ENCODE measurements at regions not wholly inside any gene's neighbourhood (a gene's known extent, or its start where the extent isn't known, plus 50 kb on each side); places are given as distances from the start of the nearest gene placed in this dataset.

GRCh38 chr21:40901691-40902090 lies 54.7 kb upstream of the DSCAM start:
- DNase-seq (ENCODE audit: low spot score), result peak; percentile 37

DNA sequence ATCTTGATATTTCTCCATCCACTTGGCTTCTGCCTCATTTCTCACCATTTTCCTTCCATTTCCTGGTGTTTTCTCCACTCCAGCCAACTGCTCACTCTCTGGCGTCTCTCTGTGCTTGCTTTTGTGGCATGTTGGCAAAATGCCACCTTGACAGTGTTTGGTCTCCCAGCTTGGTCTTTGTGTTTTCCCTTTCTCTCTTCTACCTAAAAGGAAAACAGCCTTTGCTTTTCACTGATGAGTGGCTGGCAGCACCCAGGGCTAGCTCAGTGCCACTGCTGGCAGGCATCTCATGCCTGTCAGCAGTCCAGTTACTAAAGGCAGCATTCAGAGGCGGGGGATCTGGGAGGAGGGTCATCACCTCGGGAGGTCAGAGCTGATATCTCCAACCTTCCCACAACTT lies 55.3 kb upstream of the DSCAM start:
- DNase-seq (ENCODE audit: low spot score), result peak; percentile 76

DNA sequence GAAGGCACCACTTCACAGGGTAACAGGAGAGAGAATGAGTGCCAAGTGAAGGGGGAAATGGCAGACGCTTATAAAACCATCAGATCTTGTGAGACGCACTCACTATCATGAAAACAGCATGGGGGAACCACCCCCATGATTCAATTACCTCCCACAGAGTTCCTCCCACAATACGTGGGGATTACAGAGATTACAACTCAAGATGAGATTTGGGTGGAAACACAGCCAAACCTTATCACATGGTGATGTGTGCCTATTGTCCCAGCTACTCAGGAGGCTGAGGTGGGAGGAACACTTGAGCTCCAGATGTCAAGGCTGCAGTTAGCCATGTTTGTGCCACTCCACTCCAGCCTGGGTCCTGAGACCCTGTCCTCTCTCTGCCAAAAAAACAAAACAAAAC lies 56.0 kb upstream of the DSCAM start:
- DNase-seq (ENCODE audit: low spot score), result no peak

GRCh38 chr21:40905251-40905650 lies 58.3 kb upstream of the DSCAM start:
- peak; percentile 41 for DNase-seq (ENCODE audit: low spot score)

GRCh38 chr21:40912375-40912774 lies 65.4 kb upstream of the DSCAM start:
- DNase-seq (ENCODE audit: low spot score), result no peak

DNA sequence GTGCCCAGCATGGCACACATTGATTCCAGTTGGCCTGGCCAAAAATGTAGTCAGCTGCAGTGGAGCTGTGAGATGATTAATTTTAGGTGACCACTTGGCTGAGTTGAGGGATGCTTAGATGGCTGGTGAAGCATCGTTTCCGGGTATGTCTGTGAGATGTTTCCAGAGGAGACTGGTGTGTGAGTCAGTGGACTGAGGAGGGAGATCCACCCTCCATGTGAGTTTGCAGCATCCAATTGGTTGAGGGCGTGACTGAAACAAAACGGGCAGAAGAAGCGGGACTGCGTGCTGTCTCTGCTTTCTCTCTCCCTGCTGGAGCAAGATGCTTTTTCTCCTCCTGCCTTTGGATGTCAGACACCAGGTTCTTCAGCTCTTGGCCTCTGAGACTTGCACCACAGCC lies 68.2 kb upstream of the DSCAM start:
- no peak for DNase-seq (ENCODE audit: low spot score)

DNA sequence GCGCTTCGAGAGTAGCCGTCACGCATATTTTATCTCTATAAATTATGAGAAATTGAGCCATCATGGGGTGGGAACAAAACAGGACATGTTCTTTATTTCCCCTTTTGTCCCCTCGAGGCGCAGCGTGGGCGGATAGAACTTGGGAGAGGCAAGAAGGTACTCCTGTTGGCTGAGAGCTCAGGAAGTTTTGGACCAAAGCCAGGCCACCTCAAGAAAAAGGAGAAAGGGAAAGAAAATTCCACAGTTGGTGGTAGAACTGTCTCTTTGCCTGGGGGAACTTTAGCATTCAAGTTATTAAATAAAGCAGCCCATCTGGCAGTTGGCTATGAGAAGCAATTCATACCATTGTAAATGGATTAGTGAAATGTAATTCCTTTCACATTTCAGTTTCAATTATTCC lies 76.4 kb upstream of the DSCAM start:
- DNase-seq (ENCODE audit: low spot score), result no peak

DNA sequence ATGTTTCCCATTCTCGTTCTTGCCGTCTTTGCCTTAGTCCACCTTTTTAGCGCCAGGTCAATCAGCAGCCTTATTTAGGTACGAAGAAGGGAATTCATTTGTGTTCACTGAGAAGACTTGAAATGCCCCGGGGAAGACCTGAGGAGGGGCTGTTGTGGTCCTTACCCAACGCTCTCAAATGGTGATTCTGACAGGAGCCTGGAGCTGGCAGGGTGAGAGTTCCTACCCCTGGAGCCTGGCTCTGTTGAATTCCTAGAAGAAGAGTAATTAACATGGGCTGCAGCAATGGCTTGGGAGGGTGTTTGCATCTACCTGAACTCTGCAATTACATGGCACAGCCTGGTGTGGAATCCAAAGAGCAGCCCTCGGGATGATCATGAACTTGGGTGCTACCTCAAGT lies 76.9 kb upstream of the DSCAM start:
- DNase-seq (ENCODE audit: low spot score), result no peak

DNA sequence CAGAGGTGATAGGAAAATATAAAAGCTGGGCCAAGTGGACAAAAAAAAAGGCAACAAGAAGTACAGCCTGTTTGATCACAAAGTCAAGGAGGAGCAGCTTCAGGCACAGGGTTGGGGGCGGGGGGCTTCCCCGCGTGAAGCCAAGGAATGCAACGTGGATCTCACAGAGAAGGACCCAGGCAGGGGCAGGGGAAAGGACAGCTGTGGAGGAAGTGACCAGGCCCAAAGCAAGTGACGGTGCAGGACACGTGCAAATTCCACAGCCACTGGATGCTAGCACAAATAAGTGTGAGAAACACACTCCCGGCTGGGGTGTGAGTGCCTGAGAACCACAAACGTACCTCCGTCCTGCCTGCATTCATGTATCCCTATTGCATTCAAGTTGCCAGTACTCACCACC lies 77.7 kb upstream of the DSCAM start:
- no peak for DNase-seq (ENCODE audit: low spot score)

- no peak for DNase-seq (ENCODE audit: low spot score)
Observed at GRCh38 chr21:40926238-40926637, 79.3 kb upstream of the DSCAM start.

DNA sequence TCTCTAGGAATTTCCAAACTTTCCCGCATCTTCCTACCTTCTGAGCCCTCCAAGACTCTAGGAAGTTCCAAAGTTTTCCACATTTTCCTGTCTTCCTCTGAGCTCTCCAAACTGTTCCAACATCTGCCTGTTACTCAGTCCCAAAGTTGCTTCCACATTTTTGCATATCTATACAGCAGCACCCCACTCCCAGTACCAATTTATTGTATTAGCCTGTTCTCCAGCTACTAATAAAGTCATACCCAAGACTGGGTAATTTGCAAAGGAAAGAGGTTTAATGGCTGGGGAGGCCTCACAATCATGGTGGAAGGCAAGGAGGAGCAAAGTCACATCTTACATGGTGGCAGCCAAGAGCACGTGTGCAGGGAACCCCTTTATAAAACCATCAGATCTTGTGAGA lies 82.9 kb upstream of the DSCAM start:
- DNase-seq (ENCODE audit: low spot score), result no peak

DNA sequence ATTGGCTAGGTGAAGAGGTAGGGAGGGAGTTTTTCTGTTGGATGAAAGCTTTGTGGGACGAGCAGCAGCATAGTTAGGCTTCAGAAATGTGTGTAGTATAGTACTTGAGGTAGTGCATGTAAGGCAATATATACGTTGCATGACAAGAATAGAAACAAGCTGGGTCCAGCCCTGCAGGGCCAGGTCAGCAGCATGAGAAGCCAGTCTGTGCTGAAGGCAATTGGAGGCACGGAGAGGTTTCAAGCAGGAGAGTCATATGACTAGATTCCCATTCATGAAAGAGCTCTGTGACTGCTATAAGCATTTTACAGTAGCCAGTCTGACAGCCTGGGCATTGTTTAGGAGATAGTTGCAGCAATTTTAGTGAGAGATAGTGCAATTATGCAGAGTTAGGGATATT lies 84.2 kb upstream of the DSCAM start:
- no peak for DNase-seq (ENCODE audit: low spot score)

GRCh38 chr21:40936178-40936577 lies 89.2 kb upstream of the DSCAM start:
- no peak for DNase-seq (ENCODE audit: low spot score)

- no peak for DNase-seq (ENCODE audit: low spot score)
Observed at GRCh38 chr21:40936771-40937261, 89.9 kb upstream of the DSCAM start.

DNA sequence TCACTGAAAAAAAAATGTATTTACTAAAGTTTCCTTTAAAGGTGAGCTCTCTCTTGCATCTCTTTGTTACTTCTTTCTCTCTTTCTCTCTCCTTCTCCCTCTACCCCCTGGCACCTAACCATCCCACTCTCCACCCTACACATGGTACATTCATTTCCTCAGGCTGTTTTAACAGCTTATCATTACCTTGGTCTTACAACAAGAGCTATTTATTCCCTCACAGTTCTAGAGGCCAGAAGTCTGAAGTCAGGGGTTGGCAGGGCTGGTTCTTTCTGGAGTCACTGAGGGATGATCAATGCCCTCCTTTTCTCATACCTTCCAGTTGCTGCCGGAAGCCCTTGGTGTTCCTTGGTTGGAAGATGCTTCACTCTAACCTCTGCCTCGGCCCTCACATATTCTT lies 91.1 kb upstream of the DSCAM start:
- no peak for DNase-seq (ENCODE audit: low spot score)

GRCh38 chr21:40938611-40939010 lies 91.7 kb upstream of the DSCAM start:
- no peak for DNase-seq (ENCODE audit: low spot score)

DNA sequence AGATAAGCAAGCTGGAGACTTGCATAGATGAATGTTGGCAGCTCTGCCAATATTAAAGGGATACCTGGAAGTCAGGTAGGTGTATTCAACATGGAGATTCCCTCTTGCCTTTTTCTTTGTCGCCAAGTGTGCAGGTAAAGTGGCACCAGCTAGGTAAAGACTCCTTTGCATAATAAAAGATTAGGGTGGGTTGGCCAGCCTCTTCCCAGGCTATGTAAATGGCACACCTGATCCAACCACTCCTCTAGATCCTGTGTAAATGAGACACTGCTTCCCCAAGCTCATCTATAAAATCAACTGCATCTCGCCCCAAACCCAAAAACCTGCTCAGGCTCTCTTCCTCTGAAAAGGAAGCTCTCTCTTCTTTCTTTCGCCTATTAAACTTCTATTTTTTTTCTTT lies 100.8 kb upstream of the DSCAM start:
- no peak for DNase-seq (ENCODE audit: low spot score)

DNA sequence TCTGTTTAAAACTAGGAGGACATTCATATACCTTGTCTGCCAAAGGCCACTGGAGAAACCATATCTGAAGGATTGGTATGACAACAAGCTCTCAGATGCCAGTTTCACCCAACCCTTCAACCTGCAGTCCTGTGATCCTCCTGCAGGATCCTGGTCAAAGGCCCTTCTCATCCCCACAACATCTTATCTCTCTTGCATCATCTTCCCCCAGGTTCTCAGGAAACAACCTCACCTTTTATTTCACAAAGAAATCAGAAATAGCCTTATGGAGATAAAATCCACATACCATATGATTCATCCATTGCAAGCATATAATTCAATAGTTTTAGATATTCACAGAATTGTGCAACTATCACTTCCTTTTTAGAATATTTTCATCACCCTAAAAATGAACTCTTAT lies 104.0 kb upstream of the DSCAM start:
- DNase-seq (ENCODE audit: low spot score), result no peak

- DNase-seq (ENCODE audit: low spot score), result no peak
Observed at GRCh38 chr21:40952551-40953323, 105.8 kb upstream of the DSCAM start.

DNA sequence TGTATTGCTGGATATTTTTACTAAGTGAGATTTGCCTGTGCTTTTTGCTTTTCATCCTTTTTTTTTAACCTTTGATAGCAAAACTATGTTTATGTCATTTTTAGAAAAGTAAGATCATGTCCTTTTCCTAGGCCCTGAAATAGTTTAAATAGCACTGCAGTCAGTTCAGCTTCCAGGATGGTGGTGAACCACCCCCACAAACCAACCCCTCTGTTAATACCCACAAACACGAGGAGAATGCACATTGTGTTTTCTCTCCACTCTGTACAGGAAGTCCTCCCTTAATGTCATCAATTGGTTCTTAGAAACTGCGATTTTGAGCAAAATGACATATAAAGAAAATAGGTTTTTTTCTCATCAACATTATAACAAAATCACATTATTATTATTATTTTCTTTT lies 117.7 kb upstream of the DSCAM start:
- DNase-seq (ENCODE audit: low spot score), result no peak

DNA sequence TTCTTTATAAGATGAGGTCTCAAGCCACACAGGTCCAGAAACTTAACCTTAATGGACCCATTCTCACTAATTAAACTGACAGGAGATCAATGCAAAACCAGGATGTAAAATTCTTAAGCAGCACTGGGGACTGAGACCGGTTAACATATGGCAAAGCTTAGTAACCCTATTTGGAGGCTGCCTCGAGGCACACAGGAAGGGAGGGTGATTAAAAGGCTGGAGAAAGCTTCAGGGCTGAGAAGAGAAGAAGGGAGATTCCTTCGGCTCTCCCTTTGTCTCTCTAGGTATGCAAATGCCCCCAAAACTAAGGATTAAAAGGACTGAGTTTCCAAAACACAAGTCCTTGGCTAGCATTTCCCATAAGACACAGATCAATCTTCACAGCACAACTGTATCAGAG lies 120.8 kb upstream of the DSCAM start:
- DNase-seq (ENCODE audit: low spot score), result no peak

- DNase-seq (ENCODE audit: low spot score), result no peak
Observed at GRCh38 chr21:40972151-40972550, 125.2 kb upstream of the DSCAM start.

DNA sequence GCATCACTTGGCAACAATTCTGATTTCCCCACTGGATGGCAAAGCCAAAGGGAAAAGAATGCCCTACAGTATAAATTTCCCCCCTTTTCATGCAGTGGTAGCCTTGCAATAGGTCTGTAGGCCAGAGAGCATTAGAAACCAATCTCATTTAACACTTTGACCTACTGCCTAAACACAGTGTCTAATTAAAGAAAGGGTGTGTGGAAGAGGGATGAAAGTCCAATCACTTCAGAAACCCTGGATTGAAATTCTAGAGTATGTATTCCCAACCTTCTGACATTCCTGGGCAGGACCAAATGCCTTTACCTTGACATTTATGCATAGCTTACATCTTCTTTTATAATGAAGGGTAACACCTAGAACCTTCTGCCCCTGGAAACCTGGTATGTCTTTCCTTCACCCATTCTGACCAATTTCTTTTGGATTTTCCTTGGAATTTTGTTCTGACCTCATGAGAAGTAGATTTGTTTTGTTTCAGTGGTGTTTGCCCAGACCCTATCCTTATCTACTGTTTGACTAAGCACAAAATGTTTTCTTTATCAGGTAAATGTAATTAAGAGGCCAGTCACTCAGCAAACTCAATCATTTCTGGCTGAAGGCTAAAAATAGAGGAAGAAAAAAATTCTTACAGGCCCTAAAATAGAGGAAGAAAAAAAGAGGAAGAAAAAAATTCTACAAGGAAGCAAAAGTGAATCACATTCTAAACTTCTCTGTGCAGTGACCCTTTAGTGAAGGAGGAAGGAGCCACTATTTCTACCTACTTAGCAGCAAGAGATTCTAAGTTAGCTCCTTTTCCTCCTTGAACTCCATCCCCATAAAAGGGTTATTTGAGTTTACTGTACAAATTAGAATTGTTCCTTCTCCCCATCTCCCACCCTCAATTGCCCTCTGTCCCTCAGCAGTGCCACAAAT lies 129.5 kb upstream of the DSCAM start:
- DNase-seq (ENCODE audit: low spot score), result peak; percentile 47

All from globus pallidus (tissue), 1 donor.